Renal cortical epithelial cell (primary cell): ENCODE measurements at regions not wholly inside any gene's neighbourhood (a gene's known extent, or its start where the extent isn't known, plus 50 kb on each side); places are given as distances from the start of the nearest gene placed in this dataset.
"Not testable (repeated sequence)": the region's sequence is repeated elsewhere in the genome, so short reads cannot be mapped to it uniquely, and the experiment has no call there.

ENCODE experiments used
- DNase-seq: peaks from one replicate; pipeline ENCODE4 v3.0.0-alpha.2; 2011; ENCODE audit warnings: low read depth

- DNase-seq: no peak
Measured at GRCh38 chr7:113392841-113393540, 274.6 kb upstream of the SMIM30 start.

DNA sequence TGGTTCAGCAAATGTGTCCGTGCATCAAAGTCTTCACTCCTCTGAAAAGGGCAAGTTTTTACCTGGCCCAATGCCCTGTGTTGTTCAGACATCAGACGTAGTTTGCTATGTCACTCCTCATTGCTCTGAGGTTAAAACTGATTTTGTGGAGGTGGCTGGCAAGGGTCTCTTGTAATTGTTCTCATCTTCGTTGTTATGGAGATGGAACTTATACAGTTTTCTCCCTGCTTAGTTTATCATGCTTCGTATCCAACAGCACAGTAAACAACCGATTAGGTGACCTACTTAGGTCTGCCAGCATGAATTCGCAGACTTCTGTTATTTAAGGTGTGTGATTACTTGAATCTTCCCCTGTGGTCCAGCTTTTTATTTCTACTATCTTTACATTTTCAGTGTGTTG is 274.1 kb upstream of the SMIM30 start:
- DNase-seq: no peak

GRCh38 chr7:113389112-113389646 is 270.8 kb upstream of the SMIM30 start:
- DNase-seq: no peak

DNA sequence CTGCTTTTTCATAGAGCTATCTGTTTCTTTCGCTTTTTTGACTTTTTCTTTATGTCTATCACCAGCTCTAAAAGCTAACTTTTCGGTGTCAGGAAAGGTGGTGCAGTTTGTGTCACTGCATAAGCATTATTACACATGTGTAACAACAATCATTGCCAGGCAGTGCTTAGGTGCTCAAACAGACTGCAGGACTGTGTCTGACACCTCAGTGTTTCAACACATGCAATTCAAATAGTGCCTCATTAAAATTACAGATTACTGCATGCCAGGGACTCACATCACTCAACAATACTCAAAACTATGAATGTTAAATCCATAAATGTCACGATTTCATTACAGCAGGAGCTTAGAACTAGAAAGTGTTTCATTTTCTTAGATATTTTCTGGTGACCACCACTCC is 265.3 kb upstream of the SMIM30 start:
- no peak for DNase-seq

DNA sequence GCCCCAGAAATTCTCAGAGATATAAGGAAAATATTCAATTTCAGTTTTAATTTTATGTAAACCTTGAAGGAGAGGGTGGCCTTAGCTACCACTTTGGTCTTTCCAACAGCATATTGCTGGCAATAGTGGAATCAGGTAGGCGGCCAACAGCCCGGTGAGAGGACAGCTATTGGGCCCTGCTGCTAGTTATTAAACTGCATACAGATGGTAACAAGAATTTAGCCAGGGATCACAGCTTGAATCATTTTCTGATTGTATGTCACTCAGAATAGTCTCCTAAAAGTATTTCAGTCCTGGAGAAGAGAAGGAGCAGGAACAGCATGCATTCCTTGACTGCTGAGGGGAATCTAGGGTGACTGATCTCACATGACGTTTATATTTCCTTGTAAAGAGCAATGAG is 261.4 kb upstream of the SMIM30 start:
- DNase-seq: no peak

DNA sequence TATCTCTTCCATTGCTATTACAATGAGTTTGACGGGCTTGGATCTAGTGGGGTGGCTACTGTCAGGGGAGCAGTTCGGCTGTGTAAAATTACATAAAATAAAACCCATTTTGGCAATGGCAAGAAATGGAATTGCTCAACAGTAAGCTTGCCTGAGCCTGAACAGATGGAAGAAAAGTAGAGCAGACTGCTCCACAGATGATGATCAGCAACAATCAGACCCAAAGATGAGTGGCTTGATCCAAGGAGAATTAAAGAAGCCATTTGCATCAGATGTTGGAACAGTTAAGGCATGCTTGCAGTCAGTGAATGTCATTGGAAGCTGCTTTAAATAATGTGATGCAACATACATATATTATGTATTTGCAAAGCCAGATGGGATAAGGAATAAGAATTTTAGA is 256.6 kb upstream of the SMIM30 start:
- no peak for DNase-seq

DNA sequence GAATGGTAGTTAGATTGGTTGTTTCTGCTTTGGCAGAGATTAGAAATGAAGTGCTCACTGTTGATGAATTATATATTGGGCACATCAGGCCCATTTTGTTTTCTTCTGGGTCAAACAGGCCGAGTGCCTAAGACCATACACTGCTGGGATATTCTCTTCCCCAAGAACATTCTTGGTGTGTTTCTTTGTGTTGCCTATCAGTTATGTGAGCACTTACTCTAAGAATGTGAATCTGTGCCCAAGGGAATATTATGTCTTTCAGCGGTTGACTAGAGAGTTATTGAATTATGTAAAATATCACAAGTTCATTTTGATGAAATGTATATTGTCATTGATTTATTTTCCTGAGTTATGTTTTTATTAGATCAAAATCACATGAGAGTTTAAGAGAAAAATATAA is 255.5 kb upstream of the SMIM30 start:
- no peak for DNase-seq

GRCh38 chr7:113371416-113372043 is 253.2 kb upstream of the SMIM30 start:
- DNase-seq: no peak

DNA sequence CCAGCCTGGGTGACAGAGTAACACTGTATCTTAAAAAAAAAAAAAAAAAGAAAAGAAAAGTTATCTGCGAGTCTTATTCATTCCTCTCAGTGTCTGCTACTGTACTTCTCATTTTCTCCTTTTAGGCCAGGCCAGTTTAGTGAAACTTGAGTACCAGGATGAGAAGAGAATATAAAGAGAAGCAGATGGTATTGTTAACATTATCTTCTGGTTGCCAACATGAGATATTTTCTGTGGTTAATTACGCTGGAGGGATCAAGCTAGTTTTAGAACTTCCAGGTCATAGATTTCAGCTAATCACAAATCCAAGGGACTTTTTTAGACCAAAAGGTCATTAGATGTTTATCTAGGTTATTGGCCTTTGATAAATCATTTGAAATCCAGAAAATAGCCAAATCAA is 252.6 kb upstream of the SMIM30 start:
- no peak for DNase-seq

DNA sequence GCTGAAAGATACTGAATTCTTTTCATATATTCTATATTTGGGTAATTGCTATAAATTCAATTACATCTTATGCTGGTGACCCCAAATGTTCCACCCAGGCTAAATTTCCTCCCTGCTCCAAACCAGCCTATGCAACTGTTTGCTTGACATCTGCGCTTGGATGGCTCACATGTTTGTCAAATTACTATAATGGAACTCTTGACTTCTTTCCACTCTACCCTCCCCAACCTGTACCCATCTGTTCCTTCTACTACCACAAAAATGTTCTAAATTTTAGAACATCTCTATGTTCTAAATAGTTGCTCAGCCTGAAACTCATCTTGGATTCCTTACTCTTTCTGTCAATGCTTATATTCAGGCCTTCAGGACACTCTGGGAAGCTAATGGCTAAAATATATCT is 249.9 kb upstream of the SMIM30 start:
- no peak for DNase-seq

- no peak for DNase-seq
Measured at GRCh38 chr7:113367041-113367586, 248.8 kb upstream of the SMIM30 start.

DNA sequence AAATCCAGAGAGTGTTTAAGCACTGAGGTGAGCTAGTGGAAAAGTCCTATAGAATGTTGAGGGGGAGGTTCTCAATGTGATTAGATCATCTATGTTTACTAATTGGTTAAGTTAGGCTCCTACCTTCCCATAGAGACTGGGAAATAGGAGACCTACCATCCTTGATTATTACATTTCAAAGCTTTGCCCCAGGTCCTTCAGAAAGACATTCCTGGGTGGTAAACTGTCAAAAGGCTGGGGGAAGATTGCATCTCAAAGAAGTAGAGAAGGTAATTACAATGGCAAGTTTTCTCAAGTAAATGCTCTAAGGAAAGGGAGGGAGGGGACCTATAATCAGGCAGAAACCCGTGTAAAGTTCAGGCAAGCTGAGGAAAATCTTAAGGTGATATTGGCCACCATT is 247.8 kb upstream of the SMIM30 start:
- DNase-seq: no peak

DNA sequence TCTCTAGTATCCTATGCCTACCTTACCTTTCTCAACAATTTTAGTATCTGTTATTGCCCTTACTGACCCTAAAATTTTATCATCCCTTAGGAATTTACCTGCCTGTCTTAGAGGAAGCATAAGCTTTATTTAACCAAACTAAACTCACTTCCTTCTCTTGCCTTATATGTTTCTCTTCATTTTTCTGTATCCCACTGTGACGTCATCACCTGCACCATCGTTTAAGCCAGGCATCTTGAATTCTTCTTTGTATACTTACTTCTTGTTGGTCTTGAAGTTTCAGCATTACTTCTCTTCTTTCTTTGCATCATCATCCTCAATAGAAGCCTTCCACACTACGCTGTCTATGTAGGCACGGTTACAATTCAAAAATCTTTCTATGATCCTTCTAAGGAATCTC is 231.0 kb upstream of the SMIM30 start:
- DNase-seq: no peak

GRCh38 chr7:113339661-113340060 is 221.3 kb upstream of the SMIM30 start:
- no peak for DNase-seq

DNA sequence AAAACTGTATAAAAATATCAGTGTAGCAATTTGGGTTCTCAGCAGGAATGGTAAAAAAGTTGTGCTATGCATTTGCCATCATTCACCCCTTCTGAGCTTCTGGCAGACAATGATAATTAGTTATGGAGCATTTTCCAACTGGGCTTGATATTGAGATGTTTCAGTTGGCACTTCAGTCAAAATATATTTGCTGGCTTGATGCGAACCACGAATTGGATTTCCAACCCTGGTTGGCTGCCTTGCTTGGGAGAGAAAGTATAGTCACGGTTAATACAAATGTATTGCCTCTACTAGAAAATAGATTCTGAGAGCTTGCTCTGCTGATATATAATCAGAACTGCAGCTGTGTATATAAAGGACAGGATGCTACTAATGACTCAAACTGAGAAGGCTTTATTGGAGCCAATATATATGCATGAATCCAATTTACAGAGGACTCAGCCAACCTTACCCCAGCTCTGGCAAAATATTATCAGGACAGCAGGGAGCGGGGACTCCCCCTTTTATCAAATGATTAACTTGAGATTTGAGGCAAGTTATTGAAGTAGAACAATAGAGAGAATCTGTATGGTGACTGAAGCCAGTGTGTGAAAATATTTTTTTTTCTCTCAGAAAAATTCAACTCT is 219.8 kb upstream of the SMIM30 start:
- no peak for DNase-seq

GRCh38 chr7:113336838-113337237 is 218.5 kb upstream of the SMIM30 start:
- not testable (repeated sequence) for DNase-seq

- no peak for DNase-seq
Measured at GRCh38 chr7:113331155-113331898, 213.0 kb upstream of the SMIM30 start.

- peak; percentile 0 for DNase-seq
Measured at GRCh38 chr7:113321201-113321600, 202.8 kb upstream of the SMIM30 start.

- DNase-seq: no peak
Measured at GRCh38 chr7:113320419-113320818, 202.1 kb upstream of the SMIM30 start.

DNA sequence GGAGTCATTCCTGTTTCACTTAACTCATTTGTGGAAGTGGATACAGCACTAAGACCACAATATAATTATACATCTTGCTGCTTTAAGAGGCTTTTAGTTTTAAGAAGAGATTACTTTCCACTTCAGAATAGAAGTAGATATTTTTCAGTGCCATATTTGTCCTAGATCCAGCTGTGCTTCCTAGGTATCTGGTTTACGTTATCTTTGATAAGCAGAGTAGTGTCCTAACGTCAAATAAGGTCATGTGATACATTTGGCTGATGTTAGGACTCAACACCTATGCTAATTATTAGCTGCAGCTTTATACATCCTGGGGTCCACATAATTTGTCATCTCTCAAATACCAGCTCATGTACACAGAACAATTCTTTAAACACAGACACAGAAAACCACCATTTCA is 196.2 kb upstream of the SMIM30 start:
- DNase-seq: no peak

DNA sequence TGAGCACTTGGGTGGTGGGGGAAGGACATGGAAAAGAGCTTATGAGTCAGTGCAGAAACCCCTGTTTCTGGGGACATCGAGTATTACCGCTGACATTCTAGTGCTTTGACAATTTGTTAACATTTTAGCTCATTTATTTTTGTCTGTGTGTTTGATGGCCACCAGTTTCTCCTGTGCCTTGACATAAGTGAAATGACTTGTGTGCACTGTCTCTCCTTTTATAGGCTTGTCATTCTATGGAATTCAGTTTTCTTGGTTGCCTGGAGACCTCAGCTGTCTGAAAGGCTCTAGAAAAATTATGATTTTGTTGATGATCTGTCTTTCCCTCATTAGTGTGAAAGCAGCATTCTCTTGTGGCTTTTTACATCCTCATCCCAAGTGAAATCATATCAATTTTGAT is 190.0 kb upstream of the SMIM30 start:
- no peak for DNase-seq

- peak; percentile 12 for DNase-seq
Measured at GRCh38 chr7:113307147-113307546, 188.8 kb upstream of the SMIM30 start.
